HEK293 (cell line): ENCODE measurements at regions not wholly inside any gene's neighbourhood (a gene's known extent, or its start where the extent isn't known, plus 50 kb on each side); places are given as distances from the start of the nearest gene placed in this dataset.

ENCODE experiments used
- CTCF ChIA-PET: fragments of 350-600 bp; formaldehyde crosslinking; extraction: SDS; loops from one replicate; lab custom pipeline; 2021; ENCODE audit warnings: antibody characterized with exemption; lab: Yijun Ruan, JAX
- POLR2A ChIA-PET: fragments of 300-600 bp; formaldehyde crosslinking; extraction: SDS; loops from one replicate; lab custom pipeline; 2020; ENCODE audit warnings: antibody characterized with exemption, inconsistent platforms; lab: Yijun Ruan, JAX
- H3K27ac ChIP-seq: fragments of 200-500 bp; sonication (Bioruptor generic); 2 replicates; pipeline ENCODE4 v1.5.1; 2014; ENCODE audit warnings: low read depth, low read length, control low read depth, inconsistent platforms; ENCODE audit errors: extremely low read depth
- H3K36me3 ChIP-seq, 2 experiments: fragments of 200-500 bp in 1 of 2; sonication (Bioruptor generic) in 1 of 2; 1 replicate in 1 of 2; 2 replicates in 1 of 2; pipeline ENCODE4 v1.5.1; 2014 to 2017; ENCODE audit warnings: inconsistent platforms in 2 of 2, low read length in 2 of 2; ENCODE audit not compliant: control insufficient read depth in 2 of 2, insufficient read depth in 1 of 2
- H3K4me1 ChIP-seq: fragments of 200-500 bp; sonication (Bioruptor generic); 2 replicates; pipeline ENCODE4 v1.5.1; 2014; ENCODE audit warnings: mild to moderate bottlenecking, low read length, inconsistent platforms; ENCODE audit not compliant: control insufficient read depth, insufficient read depth
- H3K4me3 ChIP-seq: 2 replicates; pipeline ENCODE4 v1.5.1; 2011; ENCODE audit warnings: low read depth, mild to moderate bottlenecking, control low read depth, low read length, moderate library complexity
- H3K9me3 ChIP-seq: fragments of 200-500 bp; sonication (Bioruptor generic); 2 replicates; pipeline ENCODE4 v1.5.1; 2014; ENCODE audit warnings: low read depth, low read length, inconsistent platforms; ENCODE audit not compliant: control insufficient read depth, insufficient read depth
- KLF1 ChIP-seq: fragments of 450-650 bp; formaldehyde crosslinking; IDR thresholded peaks from 2 replicates; pipeline ENCODE4 v1.5.1; 2016; ENCODE audit warnings: missing biosample characterization, missing genetic modification characterization
- KLF16 ChIP-seq: fragments of 450-650 bp; formaldehyde crosslinking; IDR thresholded peaks from 2 replicates; pipeline ENCODE4 v1.5.1; 2017; ENCODE audit warnings: missing biosample characterization, missing genetic modification characterization
- KLF7 ChIP-seq: fragments of 450-650 bp; formaldehyde crosslinking; IDR thresholded peaks from 2 replicates; pipeline ENCODE4 v1.5.1; 2016; ENCODE audit warnings: missing biosample characterization, missing genetic modification characterization, borderline replicate concordance
- REPIN1 ChIP-seq: fragments of 450-650 bp; formaldehyde crosslinking; IDR thresholded peaks from 2 replicates; pipeline ENCODE4 v1.5.1; 2017; ENCODE audit warnings: missing biosample characterization, missing genetic modification characterization, low read depth
- ZBTB17 ChIP-seq: fragments of 450-650 bp; formaldehyde crosslinking; IDR thresholded peaks from 2 replicates; pipeline ENCODE4 v1.5.1; 2016; ENCODE audit warnings: missing biosample characterization, missing genetic modification characterization
- ZNF114 ChIP-seq: fragments of 450-650 bp; formaldehyde crosslinking; IDR thresholded peaks from 2 replicates; pipeline ENCODE4 v1.5.0; 2017; ENCODE audit warnings: missing biosample characterization, missing genetic modification characterization
- ZNF214 ChIP-seq: fragments of 450-650 bp; formaldehyde crosslinking; IDR thresholded peaks from 2 replicates; pipeline ENCODE4 v1.5.1; 2017; ENCODE audit warnings: missing biosample characterization, mild to moderate bottlenecking, missing genetic modification characterization, borderline replicate concordance
- ZNF350 ChIP-seq: fragments of 450-650 bp; formaldehyde crosslinking; IDR thresholded peaks from 2 replicates; pipeline ENCODE4 v1.5.0; 2017; ENCODE audit warnings: missing biosample characterization, mild to moderate bottlenecking, missing genetic modification characterization
- ZNF654 ChIP-seq: fragments of 450-650 bp; formaldehyde crosslinking; IDR thresholded peaks from 2 replicates; pipeline ENCODE4 v1.5.1; 2016; ENCODE audit warnings: low read depth, missing biosample characterization, missing genetic modification characterization
- ZNF701 ChIP-seq: fragments of 450-650 bp; formaldehyde crosslinking; IDR thresholded peaks from 2 replicates; pipeline ENCODE4 v1.5.1; 2016; ENCODE audit warnings: missing biosample characterization, missing genetic modification characterization
- TF ChIP-seq, protein P1 (sequence below): fragments of 450-650 bp; formaldehyde crosslinking; IDR thresholded peaks from 2 replicates; pipeline ENCODE4 v1.5.1; 2016; ENCODE audit warnings: missing biosample characterization, missing genetic modification characterization, borderline replicate concordance
- TF ChIP-seq, protein P2 (sequence below): fragments of 450-650 bp; formaldehyde crosslinking; IDR thresholded peaks from 2 replicates; pipeline ENCODE4 v1.5.1; 2016; ENCODE audit warnings: missing biosample characterization, missing genetic modification characterization
- TF ChIP-seq, protein P3 (sequence below): fragments of 450-650 bp; formaldehyde crosslinking; IDR thresholded peaks from 2 replicates; pipeline ENCODE4 v1.5.1; 2017; ENCODE audit warnings: missing biosample characterization, missing genetic modification characterization
- TF ChIP-seq, protein P4 (sequence below): fragments of 450-650 bp; formaldehyde crosslinking; IDR thresholded peaks from 2 replicates; pipeline ENCODE4 v1.5.1; 2017; ENCODE audit warnings: missing biosample characterization, missing genetic modification characterization
- TF ChIP-seq, protein P5 (sequence below): fragments of 450-650 bp; formaldehyde crosslinking; IDR thresholded peaks from 2 replicates; pipeline ENCODE4 v1.5.1; 2016; ENCODE audit warnings: missing biosample characterization, missing genetic modification characterization

DNA sequence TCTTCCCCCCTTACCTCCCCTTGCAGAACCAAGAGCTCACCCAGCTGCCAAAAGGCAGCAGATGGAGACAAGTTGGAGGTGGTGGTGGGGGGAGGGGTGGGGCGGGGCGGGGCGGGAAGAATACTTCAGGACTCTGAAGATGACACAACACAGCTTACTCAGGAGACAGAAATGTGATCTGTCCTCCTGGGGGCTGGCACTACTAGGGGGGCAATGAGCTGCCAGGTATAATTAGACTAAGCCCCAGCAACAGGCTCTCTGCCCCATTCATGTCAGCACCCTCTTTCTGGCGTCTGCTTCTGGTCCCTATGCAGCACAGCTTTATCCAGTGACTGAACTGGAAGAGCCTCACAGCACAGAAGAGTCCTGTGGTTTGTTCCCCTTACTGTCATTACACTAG is 407.0 kb downstream of the MED13L start:
- CTCF ChIA-PET = interaction anchor here (0.6 to 2.0 kb wide), 4 partner anchors 8 to 920 kb away, joined by 3 to 16 read pairs (median 4); no protein-coding TSS in a partner anchor
- Histone ChIP-seq H3K27ac (no peak overlapping the region), H3K4me1 (no peaks in the 10 kb centered on the region), H3K9me3 (no peaks in the 10 kb centered on the region), H3K4me3 (no peak overlapping the region), H3K36me3 (no peaks in the 10 kb centered on the region)
- POLR2A ChIA-PET = no interaction called here
- TF ChIP-seq REPIN1 (tag by site-specific recombination) (no peak), ZNF214 (tag by site-specific recombination) (no peak), ZNF701 (tag by site-specific recombination) (no peak), KLF16 (tag by site-specific recombination) (no peak), ZBTB17 (tag by site-specific recombination) (no peak), ZNF350 (tag by site-specific recombination) (no peak), ZNF654 (tag by site-specific recombination) (no peak), ZNF114 (no peak), KLF1 (tag by site-specific recombination) (no peak), KLF7 (tag by site-specific recombination) (no peak)
- TF ChIP-seq, protein P1, sequence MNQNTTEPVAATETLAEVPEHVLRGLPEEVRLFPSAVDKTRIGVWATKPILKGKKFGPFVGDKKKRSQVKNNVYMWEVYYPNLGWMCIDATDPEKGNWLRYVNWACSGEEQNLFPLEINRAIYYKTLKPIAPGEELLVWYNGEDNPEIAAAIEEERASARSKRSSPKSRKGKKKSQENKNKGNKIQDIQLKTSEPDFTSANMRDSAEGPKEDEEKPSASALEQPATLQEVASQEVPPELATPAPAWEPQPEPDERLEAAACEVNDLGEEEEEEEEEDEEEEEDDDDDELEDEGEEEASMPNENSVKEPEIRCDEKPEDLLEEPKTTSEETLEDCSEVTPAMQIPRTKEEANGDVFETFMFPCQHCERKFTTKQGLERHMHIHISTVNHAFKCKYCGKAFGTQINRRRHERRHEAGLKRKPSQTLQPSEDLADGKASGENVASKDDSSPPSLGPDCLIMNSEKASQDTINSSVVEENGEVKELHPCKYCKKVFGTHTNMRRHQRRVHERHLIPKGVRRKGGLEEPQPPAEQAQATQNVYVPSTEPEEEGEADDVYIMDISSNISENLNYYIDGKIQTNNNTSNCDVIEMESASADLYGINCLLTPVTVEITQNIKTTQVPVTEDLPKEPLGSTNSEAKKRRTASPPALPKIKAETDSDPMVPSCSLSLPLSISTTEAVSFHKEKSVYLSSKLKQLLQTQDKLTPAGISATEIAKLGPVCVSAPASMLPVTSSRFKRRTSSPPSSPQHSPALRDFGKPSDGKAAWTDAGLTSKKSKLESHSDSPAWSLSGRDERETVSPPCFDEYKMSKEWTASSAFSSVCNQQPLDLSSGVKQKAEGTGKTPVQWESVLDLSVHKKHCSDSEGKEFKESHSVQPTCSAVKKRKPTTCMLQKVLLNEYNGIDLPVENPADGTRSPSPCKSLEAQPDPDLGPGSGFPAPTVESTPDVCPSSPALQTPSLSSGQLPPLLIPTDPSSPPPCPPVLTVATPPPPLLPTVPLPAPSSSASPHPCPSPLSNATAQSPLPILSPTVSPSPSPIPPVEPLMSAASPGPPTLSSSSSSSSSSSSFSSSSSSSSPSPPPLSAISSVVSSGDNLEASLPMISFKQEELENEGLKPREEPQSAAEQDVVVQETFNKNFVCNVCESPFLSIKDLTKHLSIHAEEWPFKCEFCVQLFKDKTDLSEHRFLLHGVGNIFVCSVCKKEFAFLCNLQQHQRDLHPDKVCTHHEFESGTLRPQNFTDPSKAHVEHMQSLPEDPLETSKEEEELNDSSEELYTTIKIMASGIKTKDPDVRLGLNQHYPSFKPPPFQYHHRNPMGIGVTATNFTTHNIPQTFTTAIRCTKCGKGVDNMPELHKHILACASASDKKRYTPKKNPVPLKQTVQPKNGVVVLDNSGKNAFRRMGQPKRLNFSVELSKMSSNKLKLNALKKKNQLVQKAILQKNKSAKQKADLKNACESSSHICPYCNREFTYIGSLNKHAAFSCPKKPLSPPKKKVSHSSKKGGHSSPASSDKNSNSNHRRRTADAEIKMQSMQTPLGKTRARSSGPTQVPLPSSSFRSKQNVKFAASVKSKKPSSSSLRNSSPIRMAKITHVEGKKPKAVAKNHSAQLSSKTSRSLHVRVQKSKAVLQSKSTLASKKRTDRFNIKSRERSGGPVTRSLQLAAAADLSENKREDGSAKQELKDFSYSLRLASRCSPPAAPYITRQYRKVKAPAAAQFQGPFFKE (tag by site-specific recombination) = no peak
- TF ChIP-seq, protein P2, sequence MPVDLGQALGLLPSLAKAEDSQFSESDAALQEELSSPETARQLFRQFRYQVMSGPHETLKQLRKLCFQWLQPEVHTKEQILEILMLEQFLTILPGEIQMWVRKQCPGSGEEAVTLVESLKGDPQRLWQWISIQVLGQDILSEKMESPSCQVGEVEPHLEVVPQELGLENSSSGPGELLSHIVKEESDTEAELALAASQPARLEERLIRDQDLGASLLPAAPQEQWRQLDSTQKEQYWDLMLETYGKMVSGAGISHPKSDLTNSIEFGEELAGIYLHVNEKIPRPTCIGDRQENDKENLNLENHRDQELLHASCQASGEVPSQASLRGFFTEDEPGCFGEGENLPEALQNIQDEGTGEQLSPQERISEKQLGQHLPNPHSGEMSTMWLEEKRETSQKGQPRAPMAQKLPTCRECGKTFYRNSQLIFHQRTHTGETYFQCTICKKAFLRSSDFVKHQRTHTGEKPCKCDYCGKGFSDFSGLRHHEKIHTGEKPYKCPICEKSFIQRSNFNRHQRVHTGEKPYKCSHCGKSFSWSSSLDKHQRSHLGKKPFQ (tag by site-specific recombination) = no peak
- TF ChIP-seq, protein P3, sequence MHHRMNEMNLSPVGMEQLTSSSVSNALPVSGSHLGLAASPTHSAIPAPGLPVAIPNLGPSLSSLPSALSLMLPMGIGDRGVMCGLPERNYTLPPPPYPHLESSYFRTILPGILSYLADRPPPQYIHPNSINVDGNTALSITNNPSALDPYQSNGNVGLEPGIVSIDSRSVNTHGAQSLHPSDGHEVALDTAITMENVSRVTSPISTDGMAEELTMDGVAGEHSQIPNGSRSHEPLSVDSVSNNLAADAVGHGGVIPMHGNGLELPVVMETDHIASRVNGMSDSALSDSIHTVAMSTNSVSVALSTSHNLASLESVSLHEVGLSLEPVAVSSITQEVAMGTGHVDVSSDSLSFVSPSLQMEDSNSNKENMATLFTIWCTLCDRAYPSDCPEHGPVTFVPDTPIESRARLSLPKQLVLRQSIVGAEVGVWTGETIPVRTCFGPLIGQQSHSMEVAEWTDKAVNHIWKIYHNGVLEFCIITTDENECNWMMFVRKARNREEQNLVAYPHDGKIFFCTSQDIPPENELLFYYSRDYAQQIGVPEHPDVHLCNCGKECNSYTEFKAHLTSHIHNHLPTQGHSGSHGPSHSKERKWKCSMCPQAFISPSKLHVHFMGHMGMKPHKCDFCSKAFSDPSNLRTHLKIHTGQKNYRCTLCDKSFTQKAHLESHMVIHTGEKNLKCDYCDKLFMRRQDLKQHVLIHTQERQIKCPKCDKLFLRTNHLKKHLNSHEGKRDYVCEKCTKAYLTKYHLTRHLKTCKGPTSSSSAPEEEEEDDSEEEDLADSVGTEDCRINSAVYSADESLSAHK (tag by site-specific recombination) = no peak
- TF ChIP-seq, protein P4, sequence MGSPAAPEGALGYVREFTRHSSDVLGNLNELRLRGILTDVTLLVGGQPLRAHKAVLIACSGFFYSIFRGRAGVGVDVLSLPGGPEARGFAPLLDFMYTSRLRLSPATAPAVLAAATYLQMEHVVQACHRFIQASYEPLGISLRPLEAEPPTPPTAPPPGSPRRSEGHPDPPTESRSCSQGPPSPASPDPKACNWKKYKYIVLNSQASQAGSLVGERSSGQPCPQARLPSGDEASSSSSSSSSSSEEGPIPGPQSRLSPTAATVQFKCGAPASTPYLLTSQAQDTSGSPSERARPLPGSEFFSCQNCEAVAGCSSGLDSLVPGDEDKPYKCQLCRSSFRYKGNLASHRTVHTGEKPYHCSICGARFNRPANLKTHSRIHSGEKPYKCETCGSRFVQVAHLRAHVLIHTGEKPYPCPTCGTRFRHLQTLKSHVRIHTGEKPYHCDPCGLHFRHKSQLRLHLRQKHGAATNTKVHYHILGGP = no peak
- TF ChIP-seq, protein P5, sequence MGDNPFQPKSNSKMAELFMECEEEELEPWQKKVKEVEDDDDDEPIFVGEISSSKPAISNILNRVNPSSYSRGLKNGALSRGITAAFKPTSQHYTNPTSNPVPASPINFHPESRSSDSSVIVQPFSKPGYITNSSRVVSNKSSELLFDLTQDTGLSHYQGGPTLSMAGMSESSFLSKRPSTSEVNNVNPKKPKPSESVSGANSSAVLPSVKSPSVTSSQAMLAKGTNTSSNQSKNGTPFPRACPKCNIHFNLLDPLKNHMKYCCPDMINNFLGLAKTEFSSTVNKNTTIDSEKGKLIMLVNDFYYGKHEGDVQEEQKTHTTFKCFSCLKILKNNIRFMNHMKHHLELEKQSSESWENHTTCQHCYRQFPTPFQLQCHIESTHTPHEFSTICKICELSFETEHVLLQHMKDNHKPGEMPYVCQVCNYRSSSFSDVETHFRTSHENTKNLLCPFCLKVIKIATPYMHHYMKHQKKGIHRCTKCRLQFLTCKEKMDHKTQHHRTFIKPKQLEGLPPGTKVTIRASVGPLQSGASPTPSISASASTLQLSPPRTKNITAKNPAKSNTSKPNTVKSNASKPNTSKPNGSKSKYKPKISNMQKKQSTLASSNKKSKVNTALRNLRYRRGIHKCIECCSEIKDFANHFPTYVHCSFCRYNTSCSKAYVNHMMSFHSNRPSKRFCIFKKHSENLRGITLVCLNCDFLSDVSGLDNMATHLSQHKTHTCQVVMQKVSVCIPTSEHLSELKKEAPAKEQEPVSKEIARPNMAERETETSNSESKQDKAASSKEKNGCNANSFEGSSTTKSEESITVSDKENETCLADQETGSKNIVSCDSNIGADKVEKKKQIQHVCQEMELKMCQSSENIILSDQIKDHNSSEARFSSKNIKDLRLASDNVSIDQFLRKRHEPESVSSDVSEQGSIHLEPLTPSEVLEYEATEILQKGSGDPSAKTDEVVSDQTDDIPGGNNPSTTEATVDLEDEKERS (tag by site-specific recombination) = no peak
- TF ChIP-seq, all 188 proteins: peak for 0
